Urothelium cell line (cell line): ENCODE measurements at regions not wholly inside any gene's neighbourhood (a gene's known extent, or its start where the extent isn't known, plus 50 kb on each side); places are given as distances from the start of the nearest gene placed in this dataset.
"Not testable (repeated sequence)": the region's sequence is repeated elsewhere in the genome, so short reads cannot be mapped to it uniquely, and the experiment has no call there.

ENCODE experiments used
- DNase-seq: peaks from one replicate; pipeline ENCODE4 v3.0.0; 2011; ENCODE audit warnings: low spot score, mixed read lengths
- FAIRE-seq: peaks from 2 replicates; lab custom pipeline; 2011; peaks lifted over from hg19 to GRCh38; lab: Jason Lieb, UNC

GRCh38 chr6:170199716-170200115, 91.2 kb downstream of the DLL1 start:
- FAIRE-seq (no peak), DNase-seq (no peak)

GRCh38 chr6:170198298-170198697, 92.6 kb downstream of the DLL1 start:
- FAIRE-seq, result no peak
- DNase-seq, result no peak

- DNase-seq, result no peak
- FAIRE-seq, result no peak
Observed at GRCh38 chr6:170193326-170193821, 97.5 kb downstream of the DLL1 start.

- DNase-seq (no peak), FAIRE-seq (no peak)
Observed at GRCh38 chr6:170192905-170193304, 98.0 kb downstream of the DLL1 start.

- not testable (repeated sequence) for DNase-seq, FAIRE-seq
Observed at GRCh38 chr6:170192101-170192500, 98.8 kb downstream of the DLL1 start.

- no peak for DNase-seq
- no peak for FAIRE-seq
Observed at GRCh38 chr6:170190046-170190445, 100.8 kb downstream of the DLL1 start.

- FAIRE-seq (no peak), DNase-seq (no peak)
Observed at GRCh38 chr6:170189236-170189635, 101.6 kb downstream of the DLL1 start.

- FAIRE-seq (no peak), DNase-seq (no peak)
Observed at GRCh38 chr6:170188571-170189001, 102.3 kb downstream of the DLL1 start.

- no peak for DNase-seq
- FAIRE-seq, result no peak
Observed at GRCh38 chr6:170187669-170188566, 103.0 kb downstream of the DLL1 start.

GRCh38 chr6:170186941-170187668, 103.8 kb downstream of the DLL1 start:
- no peak for DNase-seq
- FAIRE-seq, result no peak

- DNase-seq (no peak), FAIRE-seq (no peak)
Observed at GRCh38 chr6:170186006-170186935, 104.6 kb downstream of the DLL1 start.

GRCh38 chr6:170185175-170185978, 105.5 kb downstream of the DLL1 start:
- FAIRE-seq (no peak), DNase-seq (no peak)

GRCh38 chr6:170184316-170184715, 106.6 kb downstream of the DLL1 start:
- FAIRE-seq, result no peak

GRCh38 chr6:170183521-170183920, 107.4 kb downstream of the DLL1 start:
- FAIRE-seq, result peak; percentile 96

More at GRCh38 chr6:170184316-170184715, 106.6 kb downstream of the DLL1 start:
- no peak for DNase-seq

GRCh38 chr6:170182781-170183120, 108.1 kb downstream of the DLL1 start:
- FAIRE-seq (no peak), DNase-seq (no peak)

More at GRCh38 chr6:170183521-170183920, 107.4 kb downstream of the DLL1 start:
- DNase-seq, result no peak

GRCh38 chr6:170182093-170182780, 108.6 kb downstream of the DLL1 start:
- no peak for FAIRE-seq
- no peak for DNase-seq

- FAIRE-seq (no peak), DNase-seq (no peak)
Observed at GRCh38 chr6:170181338-170181690, 109.6 kb downstream of the DLL1 start.

GRCh38 chr6:170180671-170181337, 110.1 kb downstream of the DLL1 start:
- FAIRE-seq (peak; percentile 37), DNase-seq (no peak)
